SK-N-SH (cell line): ENCODE measurements at regions not wholly inside any gene's neighbourhood (a gene's known extent, or its start where the extent isn't known, plus 50 kb on each side); places are given as distances from the start of the nearest gene placed in this dataset.

ENCODE experiments used
- CTCF ChIA-PET: fragments of 300-600, 350-600 bp; formaldehyde crosslinking; extraction: SDS; loops from one replicate; lab custom pipeline; 2021; lab: Yijun Ruan, JAX
- POLR2A ChIA-PET: fragments of 350-600 bp; sonication (Branson Sonifier 250); formaldehyde crosslinking; extraction: SDS; loops from one replicate; lab custom pipeline; 2020; ENCODE audit warnings: antibody characterized with exemption, inconsistent platforms; lab: Yijun Ruan, JAX
- DNase-seq: peaks from one replicate; pipeline ENCODE4 v3.0.0; 2012
- H2AFZ ChIP-seq: fragments of 200-600 bp; sonication (generic); 2 replicates; pipeline ENCODE4 v1.8.1; 2016; ENCODE audit warnings: antibody characterized with exemption, mild to moderate bottlenecking, low read depth
- H3F3A ChIP-seq: fragments of 200-600 bp; sonication (generic); replicated peaks from 2 replicates; pipeline ENCODE3; 2016; ENCODE audit warnings: antibody characterized with exemption, mild to moderate bottlenecking; ENCODE audit not compliant: insufficient read depth
- H3K27ac ChIP-seq, 2 experiments: fragments of 200-500 bp in 1 of 2; fragments of 200-600 bp in 1 of 2; sonication (Bioruptor generic) in 1 of 2; sonication (generic), shearing (Covaris generic) in 1 of 2; 2 replicates each; pipeline versions ENCODE4 v1.5.1 to v1.6.1; 2014 to 2016; ENCODE audit warnings: low read depth in 2 of 2, inconsistent platforms in 1 of 2, low read length in 1 of 2, mild to moderate bottlenecking in 1 of 2, mixed read lengths in 1 of 2
- H3K27me3 ChIP-seq: fragments of 200-600 bp; sonication (generic), shearing (Covaris generic); 2 replicates; pipeline ENCODE4 v1.6.1; 2016; ENCODE audit warnings: mixed run types; ENCODE audit not compliant: insufficient read depth
- H3K36me3 ChIP-seq, 2 experiments: fragments of 200-500 bp in 1 of 2; fragments of 200-600 bp in 1 of 2; sonication (Bioruptor generic) in 1 of 2; sonication (generic) in 1 of 2; replicated peaks in 1 of 2; 2 replicates each; pipeline versions ENCODE3 to v1.5.1; 2014 to 2016; ENCODE audit warnings: low read length in 1 of 2, mild to moderate bottlenecking in 1 of 2; ENCODE audit not compliant: insufficient read depth in 2 of 2, control insufficient read depth in 1 of 2
- H3K4me1 ChIP-seq, 2 experiments: fragments of 200-500 bp in 1 of 2; fragments of 200-600 bp in 1 of 2; sonication (Bioruptor generic) in 1 of 2; sonication (generic), shearing (Covaris generic) in 1 of 2; 2 replicates each; pipeline versions ENCODE4 v1.5.1 to v1.6.1; 2014 to 2016; ENCODE audit warnings: low read depth in 1 of 2, low read length in 1 of 2, mixed run types in 1 of 2; ENCODE audit not compliant: insufficient read depth in 2 of 2, control insufficient read depth in 1 of 2
- H3K4me2 ChIP-seq: fragments of 200-600 bp; sonication (generic), shearing (Covaris generic); 2 replicates; pipeline ENCODE4 v1.6.1; 2017; ENCODE audit warnings: mixed run types
- H3K4me3 ChIP-seq, 2 experiments: fragments of 200-500 bp in 1 of 2; fragments of 200-600 bp in 1 of 2; sonication (Bioruptor generic) in 1 of 2; sonication (generic), shearing (Covaris generic) in 1 of 2; 2 replicates each; pipeline versions ENCODE4 v1.5.1 to v1.8.1; 2014 to 2016; ENCODE audit warnings: low read depth in 2 of 2, inconsistent platforms in 1 of 2, low read length in 1 of 2, mild to moderate bottlenecking in 1 of 2, mixed read lengths in 1 of 2, moderate library complexity in 1 of 2
- H3K79me2 ChIP-seq: fragments of 200-600 bp; sonication (generic); 2 replicates; pipeline ENCODE4 v1.8.1; 2017; ENCODE audit warnings: mild to moderate bottlenecking; ENCODE audit not compliant: insufficient read depth
- H3K9ac ChIP-seq: fragments of 200-600 bp; sonication (generic); 2 replicates; pipeline ENCODE4 v1.6.1; 2017; ENCODE audit warnings: mixed run types
- H3K9me2 ChIP-seq: fragments of 200-600 bp; sonication (generic); 2 replicates; pipeline ENCODE4 v1.6.1; 2017; ENCODE audit warnings: mixed run types
- H3K9me3 ChIP-seq: fragments of 200-600 bp; sonication (generic); 2 replicates; pipeline ENCODE4 v1.6.1; 2017; ENCODE audit warnings: mixed run types, mild to moderate bottlenecking, moderate library complexity
- H4K20me1 ChIP-seq: fragments of 200-600 bp; sonication (generic); 2 replicates; pipeline ENCODE4 v1.6.1; 2017; ENCODE audit warnings: mild to moderate bottlenecking, mixed run types; ENCODE audit not compliant: insufficient read depth
- ELF1 ChIP-seq: IDR thresholded peaks from 2 replicates; pipeline ENCODE4 v1.4.0; 2012
- EZH2phosphoT487 ChIP-seq: fragments of 200-600 bp; sonication (generic); IDR thresholded peaks from 2 replicates; pipeline ENCODE4 v1.6.1; 2017; ENCODE audit warnings: low read depth, mixed run types, mild to moderate bottlenecking, antibody characterized with exemption, moderate library complexity, borderline replicate concordance
- FOXJ3 ChIP-seq: sonication (generic); formaldehyde crosslinking; IDR thresholded peaks from 2 replicates; pipeline ENCODE4 v1.5.1; 2020; ENCODE audit warnings: mild to moderate bottlenecking, missing genetic modification reagents
- FOXM1 ChIP-seq: IDR thresholded peaks from 2 replicates; pipeline ENCODE4 v1.4.0; 2012; ENCODE audit warnings: low read depth, mild to moderate bottlenecking
- MEF2A ChIP-seq: IDR thresholded peaks from 2 replicates; pipeline ENCODE4 v1.4.0; 2012; ENCODE audit warnings: low read depth, borderline replicate concordance
- RAD21 ChIP-seq: IDR thresholded peaks from 2 replicates; pipeline ENCODE4 v1.6.1; 2012; ENCODE audit warnings: mild to moderate bottlenecking, low read length
- SIN3A ChIP-seq: IDR thresholded peaks from 2 replicates; pipeline ENCODE4 v1.6.1; 2012; ENCODE audit warnings: low read depth, mild to moderate bottlenecking, low read length, moderate library complexity, borderline replicate concordance
- TAF1 ChIP-seq: IDR thresholded peaks from 2 replicates; pipeline ENCODE4 v1.6.1; 2012; ENCODE audit warnings: low read depth, mild to moderate bottlenecking, low read length, moderate library complexity, borderline replicate concordance
- TEAD4 ChIP-seq: IDR thresholded peaks from 2 replicates; pipeline ENCODE4 v1.4.0; 2012; ENCODE audit warnings: mild to moderate bottlenecking, borderline replicate concordance; ENCODE audit not compliant: insufficient read depth
- WGBS: methylation state at CpG from one replicate; pipeline ENCODE4 v1.1.6; 2017; ENCODE audit warnings: low lambda C conversion rate; 5-methylcytosine and 5-hydroxymethylcytosine counted together
- TF ChIP-seq, protein P1 (sequence below): IDR thresholded peaks from 2 replicates; pipeline ENCODE4 v1.6.1; 2012; ENCODE audit warnings: mild to moderate bottlenecking, low read depth, low read length, moderate library complexity
- TF ChIP-seq, protein P2 (sequence below): fragments of 150-350 bp; IDR thresholded peaks from 2 replicates; pipeline ENCODE4 v1.6.1; 2016; ENCODE audit warnings: mild to moderate bottlenecking, low read depth, low read length

DNA sequence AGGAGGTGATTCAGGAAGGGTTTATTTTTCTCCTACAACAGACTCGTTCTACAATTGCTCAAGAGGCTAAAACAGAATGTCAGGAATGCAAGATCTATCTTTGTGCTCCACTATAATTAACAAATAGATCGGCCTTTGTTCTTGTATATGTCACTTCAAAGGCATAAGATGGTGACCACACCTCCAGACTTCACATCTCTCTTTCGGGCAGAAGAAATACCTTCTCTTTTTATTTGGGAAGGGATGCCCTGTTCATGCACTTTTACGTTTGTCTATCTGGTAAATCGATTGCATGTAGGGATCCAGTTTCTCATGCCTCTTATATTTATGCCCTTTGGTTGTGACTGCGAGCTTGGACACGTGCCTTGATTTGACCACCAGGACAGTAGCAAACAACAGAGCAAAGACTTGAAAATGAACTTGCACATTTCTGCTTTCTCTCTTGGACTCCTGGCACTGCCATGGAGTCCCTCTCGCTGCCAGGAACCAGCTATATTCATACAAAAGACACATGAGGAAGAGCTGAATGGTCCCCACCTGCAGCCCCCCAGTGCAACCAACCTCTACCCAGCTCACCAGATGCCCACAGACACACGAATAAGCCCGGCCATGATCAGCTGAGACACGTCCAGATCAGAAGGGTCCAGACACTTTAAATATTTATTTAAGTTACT, 219.8 kb upstream of the STXBP5 start:
- Histone ChIP-seq H3K9ac (no peak overlapping the region), H3K4me1 (no peaks in the 10 kb centered on the region; a peak in 1 of 4 replicates), H4K20me1 (no peaks in the 10 kb centered on the region), H3K9me2 (no peaks in the 10 kb centered on the region), H3K79me2 (no peaks in the 10 kb centered on the region), H3K27me3 (no peaks in the 10 kb centered on the region), H3K4me3 (no peak overlapping the region), H3K4me2 (no peak overlapping the region), H3K36me3 (no peaks in the 10 kb centered on the region), H3K27ac (no peak overlapping the region), H2AFZ (no peak overlapping the region), H3F3A (peaks cover 2% of the 10 kb centered on the region), H3K9me3 (no peaks in the 10 kb centered on the region)
- ChIA-PET POLR2A (no interaction called here), CTCF (no interaction called here)
- no peak for DNase-seq
- WGBS, result 76% methylated on average over 11 of the region's 11 CpGs
- TF ChIP-seq FOXJ3 (CRISPR knock-in tag), result no peak

DNA sequence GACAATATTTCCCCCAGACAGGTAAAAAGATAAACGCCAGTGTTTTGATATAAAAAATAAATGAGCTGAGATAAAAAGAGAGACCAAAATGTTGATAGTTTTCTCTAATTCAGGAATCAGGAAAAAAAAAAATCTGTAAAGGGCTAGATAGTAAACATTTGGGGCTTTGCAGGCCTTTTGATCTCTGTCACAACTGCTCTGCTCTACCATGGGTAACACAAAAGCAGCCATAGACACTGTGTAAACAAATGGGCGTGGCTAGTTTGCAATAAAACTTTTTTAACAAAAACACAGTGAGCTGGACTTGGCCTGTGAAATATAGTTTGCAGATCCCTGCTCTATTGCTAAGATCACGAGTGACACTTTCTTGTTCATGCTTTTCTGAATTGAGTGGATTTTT, 219.1 kb upstream of the STXBP5 start:
- H2AFZ ChIP-seq, result no peak overlapping the region
- no peaks in the 10 kb centered on the region for H3K9me2 ChIP-seq
- DNase-seq, result no peak
- no peak overlapping the region for H3K4me2 ChIP-seq
- 81% methylated on average over 3 of the region's 3 CpGs for WGBS
- TF ChIP-seq RAD21 (no peak), MEF2A (no peak), FOXM1 (no peak), EZH2phosphoT487 (no peak), ELF1 (no peak), TEAD4 (no peak), TAF1 (no peak), SIN3A (no peak)
- TF ChIP-seq, protein P1, sequence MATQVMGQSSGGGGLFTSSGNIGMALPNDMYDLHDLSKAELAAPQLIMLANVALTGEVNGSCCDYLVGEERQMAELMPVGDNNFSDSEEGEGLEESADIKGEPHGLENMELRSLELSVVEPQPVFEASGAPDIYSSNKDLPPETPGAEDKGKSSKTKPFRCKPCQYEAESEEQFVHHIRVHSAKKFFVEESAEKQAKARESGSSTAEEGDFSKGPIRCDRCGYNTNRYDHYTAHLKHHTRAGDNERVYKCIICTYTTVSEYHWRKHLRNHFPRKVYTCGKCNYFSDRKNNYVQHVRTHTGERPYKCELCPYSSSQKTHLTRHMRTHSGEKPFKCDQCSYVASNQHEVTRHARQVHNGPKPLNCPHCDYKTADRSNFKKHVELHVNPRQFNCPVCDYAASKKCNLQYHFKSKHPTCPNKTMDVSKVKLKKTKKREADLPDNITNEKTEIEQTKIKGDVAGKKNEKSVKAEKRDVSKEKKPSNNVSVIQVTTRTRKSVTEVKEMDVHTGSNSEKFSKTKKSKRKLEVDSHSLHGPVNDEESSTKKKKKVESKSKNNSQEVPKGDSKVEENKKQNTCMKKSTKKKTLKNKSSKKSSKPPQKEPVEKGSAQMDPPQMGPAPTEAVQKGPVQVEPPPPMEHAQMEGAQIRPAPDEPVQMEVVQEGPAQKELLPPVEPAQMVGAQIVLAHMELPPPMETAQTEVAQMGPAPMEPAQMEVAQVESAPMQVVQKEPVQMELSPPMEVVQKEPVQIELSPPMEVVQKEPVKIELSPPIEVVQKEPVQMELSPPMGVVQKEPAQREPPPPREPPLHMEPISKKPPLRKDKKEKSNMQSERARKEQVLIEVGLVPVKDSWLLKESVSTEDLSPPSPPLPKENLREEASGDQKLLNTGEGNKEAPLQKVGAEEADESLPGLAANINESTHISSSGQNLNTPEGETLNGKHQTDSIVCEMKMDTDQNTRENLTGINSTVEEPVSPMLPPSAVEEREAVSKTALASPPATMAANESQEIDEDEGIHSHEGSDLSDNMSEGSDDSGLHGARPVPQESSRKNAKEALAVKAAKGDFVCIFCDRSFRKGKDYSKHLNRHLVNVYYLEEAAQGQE, result no peak
- TF ChIP-seq, protein P2, sequence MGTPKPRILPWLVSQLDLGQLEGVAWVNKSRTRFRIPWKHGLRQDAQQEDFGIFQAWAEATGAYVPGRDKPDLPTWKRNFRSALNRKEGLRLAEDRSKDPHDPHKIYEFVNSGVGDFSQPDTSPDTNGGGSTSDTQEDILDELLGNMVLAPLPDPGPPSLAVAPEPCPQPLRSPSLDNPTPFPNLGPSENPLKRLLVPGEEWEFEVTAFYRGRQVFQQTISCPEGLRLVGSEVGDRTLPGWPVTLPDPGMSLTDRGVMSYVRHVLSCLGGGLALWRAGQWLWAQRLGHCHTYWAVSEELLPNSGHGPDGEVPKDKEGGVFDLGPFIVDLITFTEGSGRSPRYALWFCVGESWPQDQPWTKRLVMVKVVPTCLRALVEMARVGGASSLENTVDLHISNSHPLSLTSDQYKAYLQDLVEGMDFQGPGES, result no peak
- H3K36me3 ChIP-seq, result no peaks in the 10 kb centered on the region
- H3K9ac ChIP-seq, result no peak overlapping the region
- no peaks in the 10 kb centered on the region for H4K20me1 ChIP-seq
- no peak overlapping the region for H3K4me3 ChIP-seq
- ChIA-PET POLR2A (no interaction called here), CTCF (interaction anchor here (0.9 to 1.5 kb wide), 2 partner anchors 16 to 33 kb away, joined by 3 to 4 read pairs; no protein-coding TSS in a partner anchor)
- H3K4me1 ChIP-seq, result no peaks in the 10 kb centered on the region; a peak in 1 of 4 replicates
- no peaks in the 10 kb centered on the region for H3K79me2 ChIP-seq
- peaks cover 8% of the 10 kb centered on the region for H3F3A ChIP-seq
- H3K9me3 ChIP-seq, result no peaks in the 10 kb centered on the region
- no peak overlapping the region for H3K27ac ChIP-seq
- no peaks in the 10 kb centered on the region for H3K27me3 ChIP-seq
